ENCODE measurements at regions not wholly inside any gene's neighbourhood (a gene's known extent, or its start where the extent isn't known, plus 50 kb on each side); places are given as distances from the start of the nearest gene placed in this dataset.

DNA sequence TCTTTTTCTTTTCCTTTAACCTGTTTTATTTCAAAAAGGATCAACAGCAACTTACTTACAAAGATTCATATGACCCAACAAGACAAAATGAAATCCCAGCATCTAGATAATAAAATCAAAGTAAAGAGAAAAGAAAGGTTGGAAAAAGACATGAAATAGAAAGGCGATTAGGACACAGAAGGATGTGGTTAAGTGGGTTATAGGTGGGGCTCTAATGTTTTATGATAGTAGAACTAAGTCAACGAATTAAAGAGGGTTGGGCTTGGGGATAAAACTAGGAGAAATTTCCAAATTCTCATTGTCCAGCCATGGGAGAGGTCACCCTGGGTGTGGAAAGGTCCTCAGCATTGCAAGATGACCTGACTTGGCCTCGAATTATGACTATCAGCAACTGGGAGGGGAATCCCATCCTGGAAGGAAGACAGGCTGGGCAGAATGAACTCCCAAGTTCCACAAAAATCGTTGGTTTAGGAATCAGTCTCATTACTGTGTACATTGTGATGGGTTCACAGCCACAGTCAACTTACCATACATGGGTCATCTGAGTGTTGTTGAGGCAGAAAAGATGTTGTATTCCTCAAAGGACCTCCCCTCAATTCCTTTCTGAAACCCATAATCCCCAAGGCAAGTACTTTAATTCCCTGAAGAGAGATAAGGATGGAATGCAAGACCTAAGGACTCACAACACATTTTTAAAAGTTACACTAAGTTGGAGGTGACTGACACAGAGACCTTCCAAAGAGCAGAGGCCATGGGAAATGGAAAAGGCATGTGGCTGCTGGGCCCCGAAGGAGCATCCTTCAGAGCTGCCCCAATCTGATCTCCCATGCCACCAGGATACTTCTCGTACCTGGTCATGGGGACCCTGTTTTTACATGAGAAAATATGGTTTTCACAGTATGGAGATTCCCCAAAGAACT, 167.6 kb downstream of the UXS1 start (continued):
- TF ChIP-seq, protein P1, sequence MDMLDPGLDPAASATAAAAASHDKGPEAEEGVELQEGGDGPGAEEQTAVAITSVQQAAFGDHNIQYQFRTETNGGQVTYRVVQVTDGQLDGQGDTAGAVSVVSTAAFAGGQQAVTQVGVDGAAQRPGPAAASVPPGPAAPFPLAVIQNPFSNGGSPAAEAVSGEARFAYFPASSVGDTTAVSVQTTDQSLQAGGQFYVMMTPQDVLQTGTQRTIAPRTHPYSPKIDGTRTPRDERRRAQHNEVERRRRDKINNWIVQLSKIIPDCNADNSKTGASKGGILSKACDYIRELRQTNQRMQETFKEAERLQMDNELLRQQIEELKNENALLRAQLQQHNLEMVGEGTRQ (IDR thresholded peaks at IDR 0.05; ENCODE audit: borderline replicate concordance, low read depth, low read length): no peak
- TF ChIP-seq EP300 (IDR thresholded peaks at IDR 0.05; ENCODE audit: borderline replicate concordance in 1 of 2, low read depth in 1 of 2, low read length in 1 of 2) (no peak), NFIC (IDR thresholded peaks at IDR 0.05; ENCODE audit: borderline replicate concordance) (no peak)

DNA sequence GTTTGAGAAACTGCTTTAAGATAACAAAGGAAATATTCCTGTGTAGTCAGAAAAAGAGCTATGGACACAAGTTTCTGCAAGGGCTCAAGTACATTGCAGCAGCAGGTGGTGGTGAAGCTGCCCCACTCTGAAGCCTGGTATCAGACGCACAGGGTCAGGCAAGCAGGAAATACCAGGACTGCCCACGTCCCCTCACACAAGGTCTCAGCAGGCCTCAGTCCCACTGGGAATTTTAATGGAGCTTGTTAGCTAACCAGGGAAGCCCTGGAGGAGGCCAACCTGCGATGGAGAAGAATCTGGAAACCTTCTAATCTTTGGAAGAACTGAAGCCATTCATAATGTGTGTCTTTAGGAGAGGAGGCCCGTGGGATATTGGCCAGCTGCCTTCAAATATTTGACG, 168.3 kb downstream of the UXS1 start:
- H3F3A ChIP-seq (replicated peaks; ENCODE audit: insufficient read depth): no peaks in the 10 kb centered on the region
- no peak overlapping the region for H3K27ac ChIP-seq (ENCODE audit: low read depth in 2 of 2, low read length in 1 of 2)
- no peaks in the 10 kb centered on the region for H3K9me2 ChIP-seq
- H3K36me3 ChIP-seq (replicated peaks in 1 of 2; ENCODE audit: control insufficient read depth in 1 of 2, insufficient read depth in 2 of 2, low read length in 1 of 2): no peaks in the 10 kb centered on the region
- no peak overlapping the region for H2AFZ ChIP-seq (ENCODE audit: low read depth)
- H3K4me2 ChIP-seq: no peak overlapping the region
- no peak for DNase-seq
- no peaks in the 10 kb centered on the region for H3K79me2 ChIP-seq (ENCODE audit: insufficient read depth)
- WGBS (ENCODE audit: low lambda C conversion rate): 35% methylated on average over 5 of the region's 5 CpGs
- H3K4me3 ChIP-seq (ENCODE audit: low read depth in 2 of 2, low read length in 1 of 2): no peak overlapping the region
- no peak overlapping the region for H3K9ac ChIP-seq
- CTCF ChIA-PET: no interaction called here
- no peaks in the 10 kb centered on the region for H4K20me1 ChIP-seq (ENCODE audit: insufficient read depth)
- H3K27me3 ChIP-seq (ENCODE audit: insufficient read depth): no peaks in the 10 kb centered on the region; the same call in 1 of the 2 replicates
- no peak for TF ChIP-seq CHD2 (IDR thresholded peaks at IDR 0.05; ENCODE audit: low read length, partially characterized antibody)
- peaks cover 0 to 18% of the 10 kb centered on the region in 2 experiments; a peak in 2 of 4 replicates for H3K4me1 ChIP-seq (ENCODE audit: control insufficient read depth in 1 of 2, insufficient read depth in 2 of 2, low read depth in 1 of 2, low read length in 1 of 2)
- POLR2A ChIA-PET: no interaction called here
- no peaks in the 10 kb centered on the region for H3K9me3 ChIP-seq

DNA sequence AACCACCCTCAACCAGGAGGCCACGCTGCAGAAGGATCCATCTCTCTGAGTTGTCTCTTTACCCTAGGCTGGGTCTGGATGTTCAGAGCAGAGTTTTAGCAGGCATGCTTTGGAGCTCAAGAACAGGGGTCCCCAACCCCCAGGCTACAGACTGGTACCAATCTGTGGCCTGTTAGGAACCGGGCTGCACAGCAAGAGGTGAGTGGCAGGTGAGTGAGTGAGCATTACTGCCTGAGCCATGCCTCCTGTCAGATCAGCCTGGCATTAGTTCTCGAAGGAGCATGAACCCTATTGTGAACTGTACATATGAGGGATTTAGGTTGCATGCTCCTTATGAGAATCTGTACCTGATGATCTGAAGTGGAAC, 172.5 kb downstream of the UXS1 start:
- ChIA-PET POLR2A (no interaction called here), CTCF (interaction anchor here (1.0 kb wide), 1 partner anchor 14 kb away, joined by 3 read pairs; no protein-coding TSS in a partner anchor)
- no peak overlapping the region for H3K4me2 ChIP-seq
- H4K20me1 ChIP-seq (ENCODE audit: insufficient read depth): no peaks in the 10 kb centered on the region
- H3K27ac ChIP-seq (ENCODE audit: low read depth in 2 of 2, low read length in 1 of 2): peak overlapping the region in 1 of 2 experiments; percentile 58; a peak in 1 of 4 replicates
- H3K79me2 ChIP-seq (ENCODE audit: insufficient read depth): no peaks in the 10 kb centered on the region
- no peak overlapping the region for H3K9ac ChIP-seq
- H3K27me3 ChIP-seq (ENCODE audit: insufficient read depth): no peaks in the 10 kb centered on the region; the same call in 1 of the 2 replicates
- H3K36me3 ChIP-seq (replicated peaks in 1 of 2; ENCODE audit: control insufficient read depth in 1 of 2, insufficient read depth in 2 of 2, low read length in 1 of 2): no peaks in the 10 kb centered on the region
- no peak overlapping the region for H2AFZ ChIP-seq (ENCODE audit: low read depth)
- no peak for TF ChIP-seq RXRA (IDR thresholded peaks at IDR 0.05; ENCODE audit: borderline replicate concordance, low read depth)
- TF ChIP-seq MEF2A (IDR thresholded peaks at IDR 0.05; ENCODE audit: borderline replicate concordance, low read depth): no peak
- no peak for TF ChIP-seq TCF12 (IDR thresholded peaks at IDR 0.05)
- TF ChIP-seq FOSL2 (IDR thresholded peaks at IDR 0.05; ENCODE audit: borderline replicate concordance, low read depth): no peak
- no peak for TF ChIP-seq NRF1 (IDR thresholded peaks at IDR 0.05; ENCODE audit: low read depth, low read length)
- no peak for TF ChIP-seq CHD2 (IDR thresholded peaks at IDR 0.05; ENCODE audit: low read length, partially characterized antibody)
- TF ChIP-seq, protein P2, sequence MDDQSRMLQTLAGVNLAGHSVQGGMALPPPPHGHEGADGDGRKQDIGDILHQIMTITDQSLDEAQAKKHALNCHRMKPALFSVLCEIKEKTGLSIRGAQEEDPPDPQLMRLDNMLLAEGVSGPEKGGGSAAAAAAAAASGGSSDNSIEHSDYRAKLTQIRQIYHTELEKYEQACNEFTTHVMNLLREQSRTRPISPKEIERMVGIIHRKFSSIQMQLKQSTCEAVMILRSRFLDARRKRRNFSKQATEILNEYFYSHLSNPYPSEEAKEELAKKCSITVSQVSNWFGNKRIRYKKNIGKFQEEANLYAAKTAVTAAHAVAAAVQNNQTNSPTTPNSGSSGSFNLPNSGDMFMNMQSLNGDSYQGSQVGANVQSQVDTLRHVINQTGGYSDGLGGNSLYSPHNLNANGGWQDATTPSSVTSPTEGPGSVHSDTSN (IDR thresholded peaks at IDR 0.05): no peak
- TF ChIP-seq, protein P1 (IDR thresholded peaks at IDR 0.05; ENCODE audit: borderline replicate concordance, low read depth, low read length): no peak
- no peak for TF ChIP-seq RFX5 (IDR thresholded peaks at IDR 0.05; ENCODE audit: low read length)
- TF ChIP-seq, protein P3, sequence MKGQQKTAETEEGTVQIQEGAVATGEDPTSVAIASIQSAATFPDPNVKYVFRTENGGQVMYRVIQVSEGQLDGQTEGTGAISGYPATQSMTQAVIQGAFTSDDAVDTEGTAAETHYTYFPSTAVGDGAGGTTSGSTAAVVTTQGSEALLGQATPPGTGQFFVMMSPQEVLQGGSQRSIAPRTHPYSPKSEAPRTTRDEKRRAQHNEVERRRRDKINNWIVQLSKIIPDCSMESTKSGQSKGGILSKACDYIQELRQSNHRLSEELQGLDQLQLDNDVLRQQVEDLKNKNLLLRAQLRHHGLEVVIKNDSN (IDR thresholded peaks at IDR 0.05; ENCODE audit: borderline replicate concordance, low read depth): no peak
- TF ChIP-seq, protein P4, sequence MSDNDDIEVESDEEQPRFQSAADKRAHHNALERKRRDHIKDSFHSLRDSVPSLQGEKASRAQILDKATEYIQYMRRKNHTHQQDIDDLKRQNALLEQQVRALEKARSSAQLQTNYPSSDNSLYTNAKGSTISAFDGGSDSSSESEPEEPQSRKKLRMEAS (IDR thresholded peaks at IDR 0.05; ENCODE audit: low read depth): no peak
- H3K9me2 ChIP-seq: no peaks in the 10 kb centered on the region
- H3F3A ChIP-seq (replicated peaks; ENCODE audit: insufficient read depth): no peaks in the 10 kb centered on the region
- H3K9me3 ChIP-seq: no peaks in the 10 kb centered on the region
- peaks cover 0 to 19% of the 10 kb centered on the region in 2 experiments; a peak in 2 of 4 replicates for H3K4me1 ChIP-seq (ENCODE audit: control insufficient read depth in 1 of 2, insufficient read depth in 2 of 2, low read depth in 1 of 2, low read length in 1 of 2)
- no peak overlapping the region for H3K4me3 ChIP-seq (ENCODE audit: low read depth in 2 of 2, low read length in 1 of 2)
- 33% methylated on average over 2 of the region's 3 CpGs for WGBS (ENCODE audit: low lambda C conversion rate)
- DNase-seq: no peak
